Colonic mucosa (tissue), 4 donors: ENCODE measurements at regions not wholly inside any gene's neighbourhood (a gene's known extent, or its start where the extent isn't known, plus 50 kb on each side); places are given as distances from the start of the nearest gene placed in this dataset.

Experiments used
- DNase-seq: peaks from one replicate; pipeline ENCODE4 v3.0.0-alpha.2; 2020
- H3K27ac ChIP-seq: fragments of 200-600 bp; one replicate; pipeline ENCODE4 v1.8.0; 2021
- H3K27me3 ChIP-seq: fragments of 200-600 bp; one replicate; pipeline ENCODE4 v1.8.0; 2021
- H3K36me3 ChIP-seq: fragments of 200-600 bp; one replicate; pipeline ENCODE4 v1.8.0; 2021
- H3K4me1 ChIP-seq: fragments of 200-600 bp; one replicate; pipeline ENCODE4 v1.8.0; 2021; ENCODE audit warnings: mild to moderate bottlenecking
- H3K4me3 ChIP-seq: fragments of 200-600 bp; one replicate; pipeline ENCODE4 v1.8.0; 2021
- H3K9ac ChIP-seq, 2 donors: one replicate each; pipeline ENCODE4 v1.7.0; 2013; ENCODE audit warnings: control low read depth in 2 of 2, low read depth in 2 of 2, low read length in 2 of 2
- H3K9me3 ChIP-seq: fragments of 200-600 bp; one replicate; pipeline ENCODE4 v1.8.0; 2021
- CTCF ChIP-seq: fragments of 200-600 bp; IDR thresholded peaks from one replicate; pipeline ENCODE4 v1.8.0; 2022; ENCODE audit warnings: antibody characterized with exemption, mild to moderate bottlenecking
- intact Hi-C: fragments of 100-400 bp; cut with DNase I; formaldehyde crosslinking; loops from one replicate; pipeline ENCODE4 v1.14.1; 2022
- donor health status: healthy.
- donor health status: DM: no; HTN: no; CAD: no.
- donor health status: DM: no; HTN: no; CAD: no.

GRCh38 chr1:3978196-3978989, 78.3 kb upstream of the C1orf174 start:
- intact Hi-C loops, result no loop called here
- TF ChIP-seq CTCF, result no peak
- H3K9me3 ChIP-seq, result no peaks in the 10 kb centered on the region

GRCh38 chr1:3978990-3979325, 78.9 kb upstream of the C1orf174 start:
- H3K36me3 ChIP-seq, result no peaks in the 10 kb centered on the region
- no peaks in the 10 kb centered on the region for H3K4me1 ChIP-seq
- TF ChIP-seq CTCF, result no peak
- DNase-seq, result no peak
- intact Hi-C loops, result no loop called here
- H3K9me3 ChIP-seq, result no peaks in the 10 kb centered on the region
- no peak overlapping the region for H3K4me3 ChIP-seq
- no peaks in the 10 kb centered on the region for H3K27me3 ChIP-seq
- no peak overlapping the region for H3K27ac ChIP-seq
- no peak overlapping the region for H3K9ac ChIP-seq

More at GRCh38 chr1:3978196-3978989, 78.3 kb upstream of the C1orf174 start:
- Histone ChIP-seq H3K4me3 (no peak overlapping the region), H3K9ac (no peak overlapping the region), H3K27ac (no peak overlapping the region), H3K4me1 (no peaks in the 10 kb centered on the region), H3K36me3 (no peaks in the 10 kb centered on the region), H3K27me3 (no peaks in the 10 kb centered on the region)
- DNase-seq, result no peak

GRCh38 chr1:3981261-3981660, 81.2 kb upstream of the C1orf174 start:
- Histone ChIP-seq H3K4me3 (no peak overlapping the region), H3K36me3 (no peaks in the 10 kb centered on the region), H3K27me3 (no peaks in the 10 kb centered on the region), H3K4me1 (no peaks in the 10 kb centered on the region), H3K27ac (no peak overlapping the region), H3K9me3 (no peaks in the 10 kb centered on the region), H3K9ac (no peak overlapping the region)
- intact Hi-C loops, result no loop called here
- TF ChIP-seq CTCF, result no peak
- DNase-seq, result no peak

- H3K4me3 ChIP-seq, result no peak overlapping the region
- no peaks in the 10 kb centered on the region for H3K36me3 ChIP-seq
- no peaks in the 10 kb centered on the region for H3K27me3 ChIP-seq
- no peak overlapping the region for H3K27ac ChIP-seq
- H3K9ac ChIP-seq, result no peak overlapping the region
- H3K4me1 ChIP-seq, result no peaks in the 10 kb centered on the region
- no peak for TF ChIP-seq CTCF
- no peaks in the 10 kb centered on the region for H3K9me3 ChIP-seq
- intact Hi-C loops, result no loop called here
- no peak for DNase-seq
Measured at GRCh38 chr1:3981746-3982505, 81.9 kb upstream of the C1orf174 start.

GRCh38 chr1:3983181-3983580, 83.1 kb upstream of the C1orf174 start:
- Histone ChIP-seq H3K27ac (no peak overlapping the region), H3K36me3 (no peaks in the 10 kb centered on the region), H3K27me3 (no peaks in the 10 kb centered on the region), H3K4me3 (no peak overlapping the region), H3K9me3 (no peaks in the 10 kb centered on the region), H3K9ac (no peak overlapping the region), H3K4me1 (no peaks in the 10 kb centered on the region)
- no peak for DNase-seq
- no peak for TF ChIP-seq CTCF
- intact Hi-C loops, result no loop called here
